ENCODE measurements at regions not wholly inside any gene's neighbourhood (a gene's known extent, or its start where the extent isn't known, plus 50 kb on each side); places are given as distances from the start of the nearest gene placed in this dataset.

DNA sequence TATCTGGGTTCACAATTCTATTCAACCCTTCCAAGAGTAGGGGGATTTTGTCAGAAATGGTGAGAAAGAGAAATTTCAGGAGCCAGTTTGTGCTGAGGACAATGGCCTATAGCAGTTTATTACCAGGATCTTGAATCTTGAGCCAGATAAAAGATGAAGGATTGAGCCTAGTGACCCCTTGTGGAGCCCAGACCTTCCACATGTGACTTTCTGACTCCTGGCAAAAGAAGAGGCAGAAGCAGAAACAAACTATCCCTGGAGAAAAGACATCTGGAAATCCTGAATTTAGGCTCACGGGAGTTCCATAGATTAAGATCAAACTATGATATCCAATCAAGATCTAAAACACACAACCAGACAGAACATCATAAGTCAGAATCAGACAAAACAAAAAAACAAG is 60.9 kb upstream of the CHRM2 start:
- Histone ChIP-seq H3K27ac (no peak overlapping the region), H3K4me3 (no peak overlapping the region)
- DNase-seq (ENCODE audit: low spot score): no peak

DNA sequence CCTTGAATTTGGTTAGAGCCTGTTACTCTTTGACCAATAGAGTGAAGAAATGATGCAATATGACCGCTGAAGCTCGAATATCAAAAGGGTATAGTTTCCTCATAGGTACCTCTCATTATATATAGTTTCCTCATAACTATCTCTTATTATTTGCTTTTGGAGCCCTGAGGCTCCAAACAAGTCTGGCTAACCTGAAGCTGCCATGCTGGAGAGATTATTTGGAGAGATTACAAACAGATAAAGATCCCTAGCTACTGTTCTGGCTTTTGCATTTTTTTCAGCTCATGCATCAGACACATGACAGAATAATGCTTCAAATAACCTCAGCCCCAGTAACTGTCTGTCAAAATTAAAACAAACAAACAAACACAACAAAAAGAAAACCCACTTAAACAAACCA is 65.4 kb upstream of the CHRM2 start:
- DNase-seq (ENCODE audit: low spot score): no peak
- Histone ChIP-seq H3K27ac (no peak overlapping the region), H3K4me3 (no peak overlapping the region)
- TF ChIP-seq, protein P1, sequence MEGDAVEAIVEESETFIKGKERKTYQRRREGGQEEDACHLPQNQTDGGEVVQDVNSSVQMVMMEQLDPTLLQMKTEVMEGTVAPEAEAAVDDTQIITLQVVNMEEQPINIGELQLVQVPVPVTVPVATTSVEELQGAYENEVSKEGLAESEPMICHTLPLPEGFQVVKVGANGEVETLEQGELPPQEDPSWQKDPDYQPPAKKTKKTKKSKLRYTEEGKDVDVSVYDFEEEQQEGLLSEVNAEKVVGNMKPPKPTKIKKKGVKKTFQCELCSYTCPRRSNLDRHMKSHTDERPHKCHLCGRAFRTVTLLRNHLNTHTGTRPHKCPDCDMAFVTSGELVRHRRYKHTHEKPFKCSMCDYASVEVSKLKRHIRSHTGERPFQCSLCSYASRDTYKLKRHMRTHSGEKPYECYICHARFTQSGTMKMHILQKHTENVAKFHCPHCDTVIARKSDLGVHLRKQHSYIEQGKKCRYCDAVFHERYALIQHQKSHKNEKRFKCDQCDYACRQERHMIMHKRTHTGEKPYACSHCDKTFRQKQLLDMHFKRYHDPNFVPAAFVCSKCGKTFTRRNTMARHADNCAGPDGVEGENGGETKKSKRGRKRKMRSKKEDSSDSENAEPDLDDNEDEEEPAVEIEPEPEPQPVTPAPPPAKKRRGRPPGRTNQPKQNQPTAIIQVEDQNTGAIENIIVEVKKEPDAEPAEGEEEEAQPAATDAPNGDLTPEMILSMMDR (IDR thresholded peaks at IDR 0.05): no peak

More for the DNA sequence above, 60.9 kb upstream of the CHRM2 start:
- TF ChIP-seq, protein P1 (IDR thresholded peaks at IDR 0.05): no peak

DNA sequence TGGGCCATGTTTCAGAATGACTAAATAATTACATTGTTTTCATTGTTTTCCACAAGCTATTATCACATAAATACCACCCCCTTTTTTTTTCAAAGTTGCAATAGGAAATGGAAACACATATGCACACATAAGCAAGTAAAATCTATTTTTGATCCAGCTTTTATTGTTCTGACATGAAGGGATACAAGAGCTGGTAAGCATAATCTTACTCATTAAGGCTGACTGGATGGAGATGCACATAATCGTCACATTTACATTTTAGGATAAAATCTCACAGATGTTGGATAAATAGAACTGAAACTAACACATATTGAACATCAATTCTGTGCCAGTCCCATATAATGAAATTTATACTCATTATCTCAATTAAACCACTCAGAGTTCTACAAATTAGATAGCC is 84.5 kb upstream of the CHRM2 start:
- Histone ChIP-seq H3K27ac (no peak overlapping the region), H3K4me3 (no peak overlapping the region)
- DNase-seq (ENCODE audit: low spot score): no peak
- TF ChIP-seq, protein P1 (IDR thresholded peaks at IDR 0.05): no peak

GRCh38 chr7:136741941-136742340 is 126.5 kb upstream of the CHRM2 start:
- H3K27ac ChIP-seq: no peak overlapping the region
- H3K4me3 ChIP-seq: no peak overlapping the region
- TF ChIP-seq, protein P1 (IDR thresholded peaks at IDR 0.05): no peak
- DNase-seq (ENCODE audit: low spot score): no peak

DNA sequence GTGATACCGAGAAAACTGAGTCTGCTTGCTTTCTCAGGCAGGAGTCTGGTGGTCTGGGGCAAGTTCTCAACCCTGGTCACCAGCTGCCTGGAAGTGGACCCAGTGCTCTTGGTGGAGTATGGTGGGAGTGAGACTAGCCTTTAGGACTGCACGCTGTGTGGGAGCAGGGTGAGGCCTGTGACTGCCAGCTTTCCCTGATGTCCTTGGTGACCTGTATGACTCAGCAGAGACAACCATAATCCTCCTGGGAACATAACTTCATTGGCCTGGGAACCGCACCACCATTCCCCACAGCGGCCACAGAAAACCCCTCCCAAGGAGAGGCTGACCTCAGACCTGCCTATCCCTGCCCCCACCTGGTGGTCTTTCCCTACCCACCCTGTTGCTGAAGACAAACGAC is 139.5 kb upstream of the CHRM2 start:
- no peak overlapping the region for H3K4me3 ChIP-seq
- no peak overlapping the region for H3K27ac ChIP-seq
- no peak for DNase-seq (ENCODE audit: low spot score)
- TF ChIP-seq, protein P1 (IDR thresholded peaks at IDR 0.05): no peak

DNA sequence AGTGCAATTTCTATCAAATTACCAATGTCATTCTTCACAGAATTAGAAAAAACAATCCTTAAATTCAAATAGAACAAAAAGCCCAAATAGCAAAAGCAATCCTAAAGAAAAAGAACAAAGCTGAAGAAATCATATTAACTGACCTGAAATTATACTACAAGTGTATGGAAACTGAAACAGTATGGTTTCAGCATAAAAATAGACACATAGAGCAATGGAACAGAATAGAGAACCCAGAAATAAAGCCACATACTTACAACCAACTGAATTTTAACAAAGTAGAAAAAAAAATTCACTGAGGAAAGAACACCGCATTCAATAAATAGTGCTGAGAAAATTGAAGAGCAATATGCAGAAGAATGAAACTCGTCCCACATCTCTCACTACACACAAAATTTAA is 142.0 kb upstream of the CHRM2 start:
- TF ChIP-seq, protein P1 (IDR thresholded peaks at IDR 0.05): no peak
- DNase-seq (ENCODE audit: low spot score): no peak

DNA sequence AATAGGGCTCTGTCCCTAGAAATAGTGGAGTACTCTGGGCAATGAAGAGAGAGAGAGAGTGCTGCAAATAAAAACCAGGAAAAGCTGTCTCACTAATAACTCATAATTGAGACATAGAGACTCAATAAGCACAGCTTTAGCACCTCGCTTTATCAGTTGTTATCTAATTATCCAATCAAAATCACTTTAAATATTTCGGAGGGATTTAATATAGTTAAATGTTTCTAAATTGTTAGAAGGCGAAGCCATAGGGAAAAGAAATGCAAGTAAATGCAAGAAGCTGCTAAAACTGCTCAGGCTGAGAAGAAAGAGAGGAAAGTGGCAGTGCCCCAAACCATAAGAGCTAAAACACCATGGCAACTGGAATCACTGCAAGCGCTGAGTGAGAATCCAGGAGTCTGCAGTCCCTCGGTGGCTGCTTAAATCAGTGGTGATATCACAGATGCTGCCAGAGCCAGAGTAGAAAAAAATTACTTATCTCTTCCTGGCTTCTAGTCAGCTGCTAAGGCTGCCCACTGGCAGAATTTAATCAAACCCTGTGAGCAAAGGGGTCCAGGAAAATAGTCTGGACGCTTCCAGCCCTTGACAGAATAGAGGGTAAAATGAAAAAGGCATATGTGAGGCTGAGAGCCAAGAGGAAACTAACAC is 150.4 kb upstream of the CHRM2 start:
- H3K4me3 ChIP-seq: no peak overlapping the region
- TF ChIP-seq, protein P1 (IDR thresholded peaks at IDR 0.05): no peak
- no peak for DNase-seq (ENCODE audit: low spot score)
- no peak overlapping the region for H3K27ac ChIP-seq

More for the DNA sequence above, 142.0 kb upstream of the CHRM2 start:
- no peak overlapping the region for H3K27ac ChIP-seq
- H3K4me3 ChIP-seq: no peak overlapping the region
